ENCODE measurements at regions not wholly inside any gene's neighbourhood (a gene's known extent, or its start where the extent isn't known, plus 50 kb on each side); places are given as distances from the start of the nearest gene placed in this dataset.

- intact Hi-C loops (cut with micrococcal nuclease; ENCODE audit: unreplicated experiment): no loop called here
- no peak overlapping the region for H3K27ac ChIP-seq
- H3K27me3 ChIP-seq (ENCODE audit: insufficient read depth, low read depth): no peaks in the 10 kb centered on the region
- TF ChIP-seq CTCF (conservative IDR thresholded peaks at IDR 0.05) (no peak), EZH2 (IDR thresholded peaks at IDR 0.05; ENCODE audit: low read depth) (no peak)
- no peak for DNase-seq
- no peak overlapping the region for H3K4me3 ChIP-seq
- no peaks in the 10 kb centered on the region for H3K9me2 ChIP-seq (ENCODE audit: insufficient read depth)
- no TSS peak for BruUV-seq (replicated peaks)
- H4K20me1 ChIP-seq (ENCODE audit: insufficient read depth): no peaks in the 10 kb centered on the region
- H3K9me3 ChIP-seq (ENCODE audit: insufficient read depth, low read depth): no peaks in the 10 kb centered on the region
- H3K4me1 ChIP-seq (replicated peaks; ENCODE audit: insufficient read depth): no peaks in the 10 kb centered on the region
- no peak overlapping the region for H3K4me2 ChIP-seq
- CTCF ChIA-PET: interaction anchor here (0.7 kb wide), 1 partner anchor 309 kb away, joined by 3 read pairs; no protein-coding TSS in a partner anchor
- H3K79me2 ChIP-seq (ENCODE audit: low read depth): no peaks in the 10 kb centered on the region
- POLR2A ChIA-PET (ENCODE audit: unreplicated experiment): no interaction called here
- no peak overlapping the region for H2AFZ ChIP-seq
- H3K36me3 ChIP-seq (ENCODE audit: low read depth): no peaks in the 10 kb centered on the region
- no peaks in the 10 kb centered on the region for H3F3A ChIP-seq (ENCODE audit: insufficient read depth, low read depth)
These were observed 331.9 kb downstream of the OMA1 start for GRCh38 chr1:58214674-58215073.

GRCh38 chr1:58211869-58212268, 334.7 kb downstream of the OMA1 start:
- no peaks in the 10 kb centered on the region for H3K27me3 ChIP-seq (ENCODE audit: insufficient read depth, low read depth)

GRCh38 chr1:58209575-58209974, 337.0 kb downstream of the OMA1 start:
- no peaks in the 10 kb centered on the region for H3K4me1 ChIP-seq (replicated peaks; ENCODE audit: insufficient read depth)
- H3K27ac ChIP-seq: no peak overlapping the region
- H3K4me3 ChIP-seq: no peak overlapping the region
- no peaks in the 10 kb centered on the region for H3K79me2 ChIP-seq (ENCODE audit: low read depth)
- no peaks in the 10 kb centered on the region for H3K36me3 ChIP-seq (ENCODE audit: low read depth)
- TF ChIP-seq EZH2 (IDR thresholded peaks at IDR 0.05; ENCODE audit: low read depth) (no peak), CTCF (conservative IDR thresholded peaks at IDR 0.05) (no peak)
- H4K20me1 ChIP-seq (ENCODE audit: insufficient read depth): no peaks in the 10 kb centered on the region
- no peak for DNase-seq
- H3K4me2 ChIP-seq: no peak overlapping the region
- H2AFZ ChIP-seq: no peak overlapping the region
- no peaks in the 10 kb centered on the region for H3F3A ChIP-seq (ENCODE audit: insufficient read depth, low read depth)
- ChIA-PET POLR2A (ENCODE audit: unreplicated experiment) (no interaction called here), CTCF (no interaction called here)
- no TSS peak for BruUV-seq (replicated peaks)
- no peaks in the 10 kb centered on the region for H3K9me3 ChIP-seq (ENCODE audit: insufficient read depth, low read depth)
- H3K9me2 ChIP-seq (ENCODE audit: insufficient read depth): no peaks in the 10 kb centered on the region
- intact Hi-C loops (cut with micrococcal nuclease; ENCODE audit: unreplicated experiment): no loop called here
- H3K27me3 ChIP-seq (ENCODE audit: insufficient read depth, low read depth): peaks cover 3% of the 10 kb centered on the region; the same call in 1 of the 2 replicates

More at GRCh38 chr1:58211869-58212268, 334.7 kb downstream of the OMA1 start:
- no peak overlapping the region for H3K4me2 ChIP-seq
- no peaks in the 10 kb centered on the region for H3K4me1 ChIP-seq (replicated peaks; ENCODE audit: insufficient read depth)
- no peak overlapping the region for H2AFZ ChIP-seq
- no peaks in the 10 kb centered on the region for H3F3A ChIP-seq (ENCODE audit: insufficient read depth, low read depth)
- H3K4me3 ChIP-seq: no peak overlapping the region
- no peak for TF ChIP-seq CTCF (conservative IDR thresholded peaks at IDR 0.05)
- no peak for TF ChIP-seq EZH2 (IDR thresholded peaks at IDR 0.05; ENCODE audit: low read depth)
- H3K36me3 ChIP-seq (ENCODE audit: low read depth): no peaks in the 10 kb centered on the region
- H3K9me2 ChIP-seq (ENCODE audit: insufficient read depth): no peaks in the 10 kb centered on the region
- ChIA-PET POLR2A (ENCODE audit: unreplicated experiment) (no interaction called here), CTCF (no interaction called here)
- no peak for DNase-seq
- no peaks in the 10 kb centered on the region for H3K79me2 ChIP-seq (ENCODE audit: low read depth)
- BruUV-seq (replicated peaks): no TSS peak
- no peaks in the 10 kb centered on the region for H4K20me1 ChIP-seq (ENCODE audit: insufficient read depth)
- H3K9me3 ChIP-seq (ENCODE audit: insufficient read depth, low read depth): no peaks in the 10 kb centered on the region
- no peak overlapping the region for H3K27ac ChIP-seq
- intact Hi-C loops (cut with micrococcal nuclease; ENCODE audit: unreplicated experiment): no loop called here

Data from PC-9 (cell line).